Endodermal cell (in vitro differentiated cells): ENCODE measurements at regions not wholly inside any gene's neighbourhood (a gene's known extent, or its start where the extent isn't known, plus 50 kb on each side); places are given as distances from the start of the nearest gene placed in this dataset.

Experiments used
- DNase-seq: peaks from one replicate; pipeline ENCODE4 v3.0.0-alpha.2; 2017
- H3K27ac ChIP-seq: 2 replicates; pipeline ENCODE4 v1.5.1; 2013; ENCODE audit warnings: mild to moderate bottlenecking, low read depth, low read length, moderate library complexity
- H3K27me3 ChIP-seq: 2 replicates; pipeline ENCODE4 v1.6.1; 2013; ENCODE audit warnings: mild to moderate bottlenecking, low read length, moderate library complexity; ENCODE audit not compliant: insufficient read depth, control insufficient read depth, poor library complexity, severe bottlenecking
- H3K36me3 ChIP-seq: 2 replicates; pipeline ENCODE4 v1.7.0; 2013; ENCODE audit warnings: mild to moderate bottlenecking, low read length, moderate library complexity; ENCODE audit not compliant: control insufficient read depth, insufficient read depth
- H3K4me1 ChIP-seq: one replicate; pipeline ENCODE4 v1.7.0; 2013; ENCODE audit warnings: low read length; ENCODE audit not compliant: control insufficient read depth, insufficient read depth
- H3K4me3 ChIP-seq: 2 replicates; pipeline ENCODE4 v1.5.1; 2013; ENCODE audit warnings: mild to moderate bottlenecking, low read length, moderate library complexity
- H3K9ac ChIP-seq: 2 replicates; pipeline ENCODE4 v1.6.1; 2013; ENCODE audit warnings: mild to moderate bottlenecking, low read length, moderate library complexity; ENCODE audit not compliant: poor library complexity, severe bottlenecking; ENCODE audit errors: extremely low read depth
- H3K9me3 ChIP-seq: 2 replicates; pipeline ENCODE4 v1.6.1; 2013; ENCODE audit warnings: mild to moderate bottlenecking, low read length, moderate library complexity; ENCODE audit not compliant: control insufficient read depth
- H3K27ac Mint-ChIP-seq: 2 replicates; pipeline ENCODE4 v1.8.0; 2020; ENCODE audit warnings: mixed read lengths
- H3K27me3 Mint-ChIP-seq: 2 replicates; pipeline ENCODE4 v1.8.0; 2021; ENCODE audit warnings: mild to moderate bottlenecking, mixed read lengths; ENCODE audit not compliant: insufficient read depth
- H3K36me3 Mint-ChIP-seq: 2 replicates; pipeline ENCODE4 v1.8.0; 2020; ENCODE audit warnings: low read depth, mixed read lengths
- H3K4me1 Mint-ChIP-seq: 2 replicates; pipeline ENCODE4 v1.8.0; 2020; ENCODE audit warnings: mixed read lengths
- H3K4me3 Mint-ChIP-seq: 2 replicates; pipeline ENCODE4 v1.8.0; 2020; ENCODE audit warnings: mild to moderate bottlenecking, moderate library complexity, mixed read lengths
- H3K9me3 Mint-ChIP-seq: 2 replicates; pipeline ENCODE4 v1.8.0; 2020; ENCODE audit warnings: mild to moderate bottlenecking, mixed read lengths
- WGBS, 2 experiments: methylation state at CpG; one replicate each; pipeline versions ENCODE4 v1.1.5 to v1.1.7; 2013; ENCODE audit warnings: missing lambda C conversion rate in 2 of 2, mixed read lengths in 1 of 2; ENCODE audit not compliant: insufficient coverage in 1 of 2, insufficient read length in 1 of 2; 5-methylcytosine and 5-hydroxymethylcytosine counted together
- TF ChIP-seq, protein P1 (sequence below): fragments of 200-600 bp; sonication (generic); conservative IDR thresholded peaks from 2 replicates; pipeline ENCODE4 v1.5.0; 2021; ENCODE audit warnings: antibody characterized with exemption, mild to moderate bottlenecking

- H3K36me3 Mint-ChIP-seq = no peaks in the 10 kb centered on the region
- Histone ChIP-seq H3K36me3 (no peaks in the 10 kb centered on the region), H3K9me3 (no peaks in the 10 kb centered on the region), H3K9ac (no peak overlapping the region), H3K27me3 (no peaks in the 10 kb centered on the region), H3K4me3 (no peak overlapping the region), H3K4me1 (no peaks in the 10 kb centered on the region), H3K27ac (no peak overlapping the region)
- no peak for DNase-seq
- peaks cover 16% of the 10 kb centered on the region for H3K4me1 Mint-ChIP-seq
- H3K4me3 Mint-ChIP-seq = no peak overlapping the region
- TF ChIP-seq, protein P1, sequence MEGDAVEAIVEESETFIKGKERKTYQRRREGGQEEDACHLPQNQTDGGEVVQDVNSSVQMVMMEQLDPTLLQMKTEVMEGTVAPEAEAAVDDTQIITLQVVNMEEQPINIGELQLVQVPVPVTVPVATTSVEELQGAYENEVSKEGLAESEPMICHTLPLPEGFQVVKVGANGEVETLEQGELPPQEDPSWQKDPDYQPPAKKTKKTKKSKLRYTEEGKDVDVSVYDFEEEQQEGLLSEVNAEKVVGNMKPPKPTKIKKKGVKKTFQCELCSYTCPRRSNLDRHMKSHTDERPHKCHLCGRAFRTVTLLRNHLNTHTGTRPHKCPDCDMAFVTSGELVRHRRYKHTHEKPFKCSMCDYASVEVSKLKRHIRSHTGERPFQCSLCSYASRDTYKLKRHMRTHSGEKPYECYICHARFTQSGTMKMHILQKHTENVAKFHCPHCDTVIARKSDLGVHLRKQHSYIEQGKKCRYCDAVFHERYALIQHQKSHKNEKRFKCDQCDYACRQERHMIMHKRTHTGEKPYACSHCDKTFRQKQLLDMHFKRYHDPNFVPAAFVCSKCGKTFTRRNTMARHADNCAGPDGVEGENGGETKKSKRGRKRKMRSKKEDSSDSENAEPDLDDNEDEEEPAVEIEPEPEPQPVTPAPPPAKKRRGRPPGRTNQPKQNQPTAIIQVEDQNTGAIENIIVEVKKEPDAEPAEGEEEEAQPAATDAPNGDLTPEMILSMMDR = no peak
- no peaks in the 10 kb centered on the region for H3K9me3 Mint-ChIP-seq
- no peak overlapping the region for H3K27ac Mint-ChIP-seq
- 81% methylated on average over 2 of the region's 3 CpGs; no CpG with 5 or more reads in 1 of the 2 experiments for WGBS, 2 experiments
- H3K27me3 Mint-ChIP-seq = peaks cover 2% of the 10 kb centered on the region
Observed at GRCh38 chr12:127192391-127192790, 1074.6 kb upstream of the TMEM132C start.

DNA sequence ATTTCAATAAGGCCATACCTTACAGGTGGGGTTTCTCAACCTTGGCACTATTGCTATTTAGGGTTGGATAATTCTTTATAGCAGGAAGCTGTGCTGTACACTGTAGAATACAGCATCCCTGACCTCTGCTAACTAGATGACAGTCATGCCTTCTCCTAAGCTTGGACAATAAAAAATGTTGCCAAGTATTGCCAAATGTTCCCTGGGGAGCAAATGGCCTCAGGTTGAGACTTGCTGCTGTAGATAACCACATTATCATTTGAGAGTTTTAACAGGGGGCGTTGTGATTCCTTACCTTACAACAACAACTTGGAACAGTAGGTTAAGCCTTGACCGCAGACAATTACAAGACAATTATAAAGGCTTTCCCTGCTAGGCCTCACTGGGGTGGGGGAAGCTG is 1073.6 kb upstream of the TMEM132C start:
- no peaks in the 10 kb centered on the region for H3K9me3 Mint-ChIP-seq
- no peaks in the 10 kb centered on the region for H3K9me3 ChIP-seq
- H3K4me3 ChIP-seq = no peak overlapping the region
- no peak overlapping the region for H3K9ac ChIP-seq
- no peak for DNase-seq
- H3K27ac ChIP-seq = no peak overlapping the region
- H3K27me3 Mint-ChIP-seq = no peaks in the 10 kb centered on the region
- 92 to 93% methylated on average over 2 of the region's 2 CpGs for WGBS, 2 experiments
- H3K36me3 ChIP-seq = no peaks in the 10 kb centered on the region
- H3K4me3 Mint-ChIP-seq = no peak overlapping the region
- H3K27me3 ChIP-seq = no peaks in the 10 kb centered on the region
- TF ChIP-seq, protein P1 = no peak
- peaks cover 16% of the 10 kb centered on the region for H3K4me1 Mint-ChIP-seq
- no peak overlapping the region for H3K27ac Mint-ChIP-seq
- no peaks in the 10 kb centered on the region for H3K36me3 Mint-ChIP-seq
- no peaks in the 10 kb centered on the region for H3K4me1 ChIP-seq

- Mint-ChIP-seq H3K27me3 (no peaks in the 10 kb centered on the region), H3K9me3 (no peaks in the 10 kb centered on the region), H3K36me3 (no peaks in the 10 kb centered on the region), H3K4me1 (peaks cover 16% of the 10 kb centered on the region), H3K27ac (no peak overlapping the region), H3K4me3 (no peak overlapping the region)
- no peak for DNase-seq
- Histone ChIP-seq H3K4me3 (no peak overlapping the region), H3K36me3 (no peaks in the 10 kb centered on the region), H3K4me1 (no peaks in the 10 kb centered on the region), H3K27me3 (no peaks in the 10 kb centered on the region), H3K27ac (no peak overlapping the region), H3K9ac (no peak overlapping the region), H3K9me3 (no peaks in the 10 kb centered on the region)
- 88 to 100% methylated on average over 1 to 3 of the region's 3 CpGs for WGBS, 2 experiments
- TF ChIP-seq, protein P1 = no peak
Observed at GRCh38 chr12:127194176-127194575, 1072.8 kb upstream of the TMEM132C start.
